H9 (cell line): ENCODE measurements at regions not wholly inside any gene's neighbourhood (a gene's known extent, or its start where the extent isn't known, plus 50 kb on each side); places are given as distances from the start of the nearest gene placed in this dataset.

Source experiments
- DNase-seq: peaks from one replicate; pipeline ENCODE4 v3.0.0-alpha.2; 2017
- H2AFZ ChIP-seq: one replicate; pipeline ENCODE4 v1.6.1; 2013; ENCODE audit warnings: mild to moderate bottlenecking, low read length, control low read depth, moderate library complexity
- H2AK5ac ChIP-seq: 2 replicates; pipeline ENCODE4 v1.6.1; 2013; ENCODE audit warnings: low read length, control low read depth, mixed read lengths; ENCODE audit not compliant: insufficient read length
- H2BK120ac ChIP-seq: one replicate; pipeline ENCODE4 v1.6.1; 2013; ENCODE audit warnings: low read depth, mild to moderate bottlenecking, low read length, control low read depth, inconsistent platforms; ENCODE audit not compliant: poor library complexity, severe bottlenecking
- H2BK12ac ChIP-seq: 2 replicates; pipeline ENCODE4 v1.6.1; 2013; ENCODE audit warnings: low read length, control low read depth, mixed read lengths, low read depth; ENCODE audit not compliant: insufficient read length
- H2BK15ac ChIP-seq: 2 replicates; pipeline ENCODE4 v1.6.1; 2013; ENCODE audit warnings: low read depth, low read length, control low read depth
- H2BK20ac ChIP-seq: one replicate; pipeline ENCODE4 v1.6.1; 2013; ENCODE audit warnings: low read depth, mild to moderate bottlenecking, low read length, control low read depth, inconsistent platforms; ENCODE audit not compliant: poor library complexity, severe bottlenecking
- H2BK5ac ChIP-seq: 2 replicates; pipeline ENCODE4 v1.6.1; 2013; ENCODE audit warnings: low read length, control low read depth, mixed read lengths; ENCODE audit not compliant: insufficient read length
- H3K14ac ChIP-seq: 2 replicates; pipeline ENCODE4 v1.6.1; 2013; ENCODE audit warnings: low read length, control low read depth; ENCODE audit not compliant: insufficient read depth
- H3K18ac ChIP-seq: 2 replicates; pipeline ENCODE4 v1.6.1; 2013; ENCODE audit warnings: low read depth, mild to moderate bottlenecking, mixed read lengths, low read length, control low read depth; ENCODE audit not compliant: insufficient read length
- H3K23ac ChIP-seq: 2 replicates; pipeline ENCODE4 v1.6.1; 2013; ENCODE audit warnings: low read length, control low read depth, mixed read lengths, low read depth; ENCODE audit not compliant: insufficient read length
- H3K23me2 ChIP-seq: 2 replicates; pipeline ENCODE4 v1.6.1; 2013; ENCODE audit warnings: low read depth, mild to moderate bottlenecking, mixed read lengths, low read length, control low read depth; ENCODE audit not compliant: insufficient read length, poor library complexity, severe bottlenecking
- H3K27ac ChIP-seq: 2 replicates; pipeline ENCODE4 v1.5.1; 2013; ENCODE audit warnings: low read length, control low read depth, mixed read lengths, low read depth; ENCODE audit not compliant: insufficient read length
- H3K27me3 ChIP-seq: 2 replicates; pipeline ENCODE4 v1.6.1; 2013; ENCODE audit warnings: low read length, control low read depth, inconsistent platforms; ENCODE audit not compliant: insufficient read depth
- H3K4ac ChIP-seq: 2 replicates; pipeline ENCODE4 v1.6.1; 2013; ENCODE audit warnings: low read depth, mild to moderate bottlenecking, control low read depth, inconsistent platforms, low read length, moderate library complexity
- H3K4me1 ChIP-seq: 2 replicates; pipeline ENCODE4 v1.6.1; 2013; ENCODE audit warnings: low read length, control low read depth, inconsistent platforms; ENCODE audit not compliant: insufficient read depth
- H3K4me2 ChIP-seq: 2 replicates; pipeline ENCODE4 v1.6.1; 2013; ENCODE audit warnings: low read length, control low read depth, mixed read lengths; ENCODE audit not compliant: insufficient read length, insufficient read depth
- H3K56ac ChIP-seq: 2 replicates; pipeline ENCODE4 v1.6.1; 2013; ENCODE audit warnings: low read depth, mild to moderate bottlenecking, mixed read lengths, low read length, control low read depth; ENCODE audit not compliant: insufficient read length
- H3K79me1 ChIP-seq: 2 replicates; pipeline ENCODE4 v1.6.1; 2013; ENCODE audit warnings: low read depth, mild to moderate bottlenecking, moderate library complexity, low read length, control low read depth, inconsistent platforms; ENCODE audit not compliant: insufficient read depth, poor library complexity, severe bottlenecking
- H3K79me2 ChIP-seq: 2 replicates; pipeline ENCODE4 v1.6.1; 2013; ENCODE audit warnings: low read length, control low read depth, inconsistent platforms; ENCODE audit not compliant: insufficient read depth
- H3K9ac ChIP-seq: 2 replicates; pipeline ENCODE4 v1.6.1; 2013; ENCODE audit warnings: low read length, control low read depth, mixed read lengths; ENCODE audit not compliant: insufficient read length; ENCODE audit errors: extremely low read depth
- H3K9me3 ChIP-seq: one replicate; pipeline ENCODE4 v1.6.1; 2013; ENCODE audit warnings: low read depth, low read length, inconsistent platforms; ENCODE audit not compliant: control insufficient read depth
- H3T11ph ChIP-seq: one replicate; pipeline ENCODE4 v1.6.1; 2013; ENCODE audit warnings: mild to moderate bottlenecking, low read length, control low read depth, inconsistent platforms
- H4K20me1 ChIP-seq: one replicate; pipeline ENCODE4 v1.6.1; 2013; ENCODE audit not compliant: control insufficient read depth, insufficient read length, insufficient read depth
- H4K5ac ChIP-seq: 2 replicates; pipeline ENCODE4 v1.6.1; 2013; ENCODE audit warnings: low read depth, mild to moderate bottlenecking, mixed read lengths, low read length, control low read depth; ENCODE audit not compliant: insufficient read length
- H4K8ac ChIP-seq: replicated peaks from 2 replicates; pipeline ENCODE4 v1.6.1; 2013; ENCODE audit warnings: low read length, control low read depth, mixed read lengths, low read depth; ENCODE audit not compliant: insufficient read length
- H4K91ac ChIP-seq: 2 replicates; pipeline ENCODE4 v1.6.1; 2013; ENCODE audit warnings: low read depth, mild to moderate bottlenecking, moderate library complexity, mixed read lengths, low read length, control low read depth; ENCODE audit not compliant: insufficient read length
- H3K27ac Mint-ChIP-seq, 3 experiments: 2 replicates in 2 of 3; 3 replicates in 1 of 3; pipeline ENCODE4 v1.8.0; 2020 to 2021; ENCODE audit warnings: mixed read lengths in 3 of 3, mild to moderate bottlenecking in 1 of 3, moderate library complexity in 1 of 3
- H3K27me3 Mint-ChIP-seq: 2 replicates; pipeline ENCODE4 v1.8.0; 2021; ENCODE audit warnings: low read depth, mild to moderate bottlenecking, moderate library complexity, mixed read lengths
- H3K36me3 Mint-ChIP-seq, 3 experiments: 2 replicates in 2 of 3; 3 replicates in 1 of 3; pipeline ENCODE4 v1.8.0; 2020 to 2021; ENCODE audit warnings: low read depth in 3 of 3, mixed read lengths in 3 of 3; ENCODE audit not compliant: insufficient read depth in 1 of 3
- H3K4me1 Mint-ChIP-seq, 2 experiments: 2 replicates each; pipeline ENCODE4 v1.8.0; 2020; ENCODE audit warnings: mixed read lengths in 2 of 2
- H3K4me3 Mint-ChIP-seq, 2 experiments: 2 replicates in 1 of 2; 3 replicates in 1 of 2; pipeline ENCODE4 v1.8.0; 2020 to 2021; ENCODE audit warnings: mild to moderate bottlenecking in 2 of 2, mixed read lengths in 2 of 2, moderate library complexity in 1 of 2
- H3K9me3 Mint-ChIP-seq, 2 experiments: 2 replicates in 1 of 2; 3 replicates in 1 of 2; pipeline ENCODE4 v1.8.0; 2020; ENCODE audit warnings: mild to moderate bottlenecking in 2 of 2, mixed read lengths in 2 of 2, moderate library complexity in 1 of 2
- WGBS: extraction: QIAGEN DNeasy Blood & Tissue Kit; methylation state at CpG from one replicate; pipeline ENCODE4 v1.1.7; 2013; ENCODE audit warnings: missing lambda C conversion rate, low lambda C conversion rate, mixed read lengths; ENCODE audit not compliant: insufficient read length; ENCODE audit errors: extremely low coverage; 5-methylcytosine and 5-hydroxymethylcytosine counted together
- TF ChIP-seq, protein P1 (sequence below): fragments of 200-600 bp; sonication (generic); conservative IDR thresholded peaks from 3 replicates; pipeline ENCODE4 v1.8.0; 2021; ENCODE audit warnings: antibody characterized with exemption, mild to moderate bottlenecking

DNA sequence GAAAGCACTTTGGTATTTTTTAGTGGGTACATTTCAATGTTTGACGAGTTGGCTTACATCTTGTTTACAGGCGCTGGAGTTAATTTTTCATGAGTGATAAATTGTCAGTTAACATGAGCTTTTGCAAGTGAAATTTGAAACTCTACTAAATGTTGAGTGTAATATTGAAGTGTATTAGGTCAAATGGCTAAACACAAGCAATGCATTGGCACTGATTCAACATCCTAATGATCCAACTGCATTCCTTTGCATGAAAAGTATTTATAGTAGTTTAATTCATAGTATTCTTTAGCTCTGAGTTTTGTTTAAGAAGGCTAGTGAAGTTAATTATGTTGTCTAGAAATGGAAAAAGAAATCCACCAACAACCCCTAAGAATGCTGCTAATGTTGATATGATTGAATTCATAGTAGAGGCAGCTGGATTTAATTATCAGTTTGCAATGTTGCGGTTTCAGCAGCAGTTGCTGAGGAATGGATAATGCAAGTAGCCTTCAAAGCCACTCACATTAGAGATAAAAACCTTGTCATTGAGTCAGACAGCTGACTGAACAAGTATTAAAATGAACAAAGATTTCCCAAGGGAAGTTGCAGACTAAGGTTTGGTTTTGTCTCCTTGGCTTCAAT lies 245.6 kb upstream of the GOLIM4 start:
- Histone ChIP-seq H3K18ac (no peak overlapping the region), H3K23me2 (no peaks in the 10 kb centered on the region), H2AFZ (no peak overlapping the region), H2AK5ac (no peak overlapping the region), H4K91ac (no peak overlapping the region), H3K79me1 (no peaks in the 10 kb centered on the region), H3K9me3 (no peaks in the 10 kb centered on the region), H4K20me1 (no peaks in the 10 kb centered on the region), H4K8ac (no peak overlapping the region), H3K79me2 (no peaks in the 10 kb centered on the region), H3K27ac (no peak overlapping the region), H4K5ac (no peak overlapping the region), H3K23ac (no peak overlapping the region), H3K27me3 (no peaks in the 10 kb centered on the region), H2BK15ac (no peak overlapping the region), H2BK5ac (no peak overlapping the region), H2BK12ac (no peak overlapping the region), H3K14ac (no peak overlapping the region), H3K4ac (no peak overlapping the region), H3T11ph (no peak overlapping the region), H3K4me2 (no peak overlapping the region), H3K9ac (no peak overlapping the region), H3K4me1 (no peaks in the 10 kb centered on the region; the same call in 1 of the 2 replicates), H2BK120ac (no peak overlapping the region), H2BK20ac (no peak overlapping the region), H3K56ac (no peak overlapping the region)
- Mint-ChIP-seq H3K27ac (no peak overlapping the region; a peak in 1 of 7 replicates), H3K4me1 (no peaks in the 10 kb centered on the region), H3K9me3 (no peaks in the 10 kb centered on the region), H3K36me3 (no peaks in the 10 kb centered on the region), H3K4me3 (no peak overlapping the region), H3K27me3 (no peaks in the 10 kb centered on the region)
- TF ChIP-seq, protein P1, sequence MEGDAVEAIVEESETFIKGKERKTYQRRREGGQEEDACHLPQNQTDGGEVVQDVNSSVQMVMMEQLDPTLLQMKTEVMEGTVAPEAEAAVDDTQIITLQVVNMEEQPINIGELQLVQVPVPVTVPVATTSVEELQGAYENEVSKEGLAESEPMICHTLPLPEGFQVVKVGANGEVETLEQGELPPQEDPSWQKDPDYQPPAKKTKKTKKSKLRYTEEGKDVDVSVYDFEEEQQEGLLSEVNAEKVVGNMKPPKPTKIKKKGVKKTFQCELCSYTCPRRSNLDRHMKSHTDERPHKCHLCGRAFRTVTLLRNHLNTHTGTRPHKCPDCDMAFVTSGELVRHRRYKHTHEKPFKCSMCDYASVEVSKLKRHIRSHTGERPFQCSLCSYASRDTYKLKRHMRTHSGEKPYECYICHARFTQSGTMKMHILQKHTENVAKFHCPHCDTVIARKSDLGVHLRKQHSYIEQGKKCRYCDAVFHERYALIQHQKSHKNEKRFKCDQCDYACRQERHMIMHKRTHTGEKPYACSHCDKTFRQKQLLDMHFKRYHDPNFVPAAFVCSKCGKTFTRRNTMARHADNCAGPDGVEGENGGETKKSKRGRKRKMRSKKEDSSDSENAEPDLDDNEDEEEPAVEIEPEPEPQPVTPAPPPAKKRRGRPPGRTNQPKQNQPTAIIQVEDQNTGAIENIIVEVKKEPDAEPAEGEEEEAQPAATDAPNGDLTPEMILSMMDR = no peak
- DNase-seq = no peak
- no CpG with 5 or more reads among the region's 3 CpGs for WGBS
